ENCODE measurements at regions not wholly inside any gene's neighbourhood (a gene's known extent, or its start where the extent isn't known, plus 50 kb on each side); places are given as distances from the start of the nearest gene placed in this dataset.

- H3K4me1 Mint-ChIP-seq = no peaks in the 10 kb centered on the region
- Histone ChIP-seq H3K36me3 (ENCODE audit: insufficient read depth) (no peaks in the 10 kb centered on the region), H4K20me1 (replicated peaks; ENCODE audit: insufficient read depth) (no peaks in the 10 kb centered on the region), H3K79me2 (replicated peaks; ENCODE audit: insufficient read depth) (no peaks in the 10 kb centered on the region), H3K4me1 (ENCODE audit: insufficient read depth) (no peaks in the 10 kb centered on the region), H3F3A (replicated peaks; ENCODE audit: low read depth) (no peaks in the 10 kb centered on the region), H3K9me2 (ENCODE audit: insufficient read depth) (no peaks in the 10 kb centered on the region), H3K27me3 (ENCODE audit: insufficient read depth) (no peaks in the 10 kb centered on the region), H2AFZ (no peak overlapping the region), H3K4me2 (no peak overlapping the region), H3K4me3 (no peak overlapping the region), H3K27ac (ENCODE audit: low read depth) (no peak overlapping the region)
- peaks cover 22% of the 10 kb centered on the region for H3K9me3 Mint-ChIP-seq
- H3K36me3 Mint-ChIP-seq (ENCODE audit: low read depth) = peaks cover 24% of the 10 kb centered on the region
- peak; percentile 82 for DNase-seq (ENCODE audit: low spot score)
- H3K4me3 Mint-ChIP-seq = no peak overlapping the region
- TF ChIP-seq CTCF (conservative IDR thresholded peaks at IDR 0.05; ENCODE audit: low read depth in 2 of 2) (peak; percentile 83 to 97), JUNB (IDR thresholded peaks at IDR 0.05; ENCODE audit: unreplicated experiment) (no peak)
- no peaks in the 10 kb centered on the region for H3K27me3 Mint-ChIP-seq (ENCODE audit: insufficient read depth, low read depth, poor library complexity)
- ATAC-seq = peak; percentile 88
- peak overlapping the region; percentile 85 for H3K27ac Mint-ChIP-seq
Measured at GRCh38 chr9:73683862-73684591, 532.4 kb downstream of the ANXA1 start.

GRCh38 chr9:73684601-73685000 is 532.9 kb downstream of the ANXA1 start:
- Histone ChIP-seq H2AFZ (no peak overlapping the region), H3K4me1 (ENCODE audit: insufficient read depth) (no peaks in the 10 kb centered on the region), H3F3A (replicated peaks; ENCODE audit: low read depth) (no peaks in the 10 kb centered on the region), H4K20me1 (replicated peaks; ENCODE audit: insufficient read depth) (no peaks in the 10 kb centered on the region), H3K27ac (ENCODE audit: low read depth) (no peak overlapping the region), H3K36me3 (ENCODE audit: insufficient read depth) (no peaks in the 10 kb centered on the region), H3K27me3 (ENCODE audit: insufficient read depth) (no peaks in the 10 kb centered on the region), H3K79me2 (replicated peaks; ENCODE audit: insufficient read depth) (no peaks in the 10 kb centered on the region), H3K4me2 (no peak overlapping the region), H3K4me3 (no peak overlapping the region), H3K9me2 (ENCODE audit: insufficient read depth) (no peaks in the 10 kb centered on the region)
- ATAC-seq (no peak), DNase-seq (ENCODE audit: low spot score) (no peak)
- Mint-ChIP-seq H3K4me3 (no peak overlapping the region), H3K4me1 (no peaks in the 10 kb centered on the region), H3K27me3 (ENCODE audit: insufficient read depth, low read depth, poor library complexity) (no peaks in the 10 kb centered on the region), H3K36me3 (ENCODE audit: low read depth) (peaks cover 24% of the 10 kb centered on the region), H3K9me3 (peaks cover 22% of the 10 kb centered on the region), H3K27ac (no peak overlapping the region)
- TF ChIP-seq STAT1 (IDR thresholded peaks at IDR 0.05; ENCODE audit: unreplicated experiment) (no peak), EZH2 (IDR thresholded peaks at IDR 0.05; ENCODE audit: low read depth, unreplicated experiment) (no peak), CTCF (conservative IDR thresholded peaks at IDR 0.05; ENCODE audit: low read depth in 2 of 2) (no peak), ZNF331 (CRISPR knock-in tag; IDR thresholded peaks at IDR 0.05; ENCODE audit: low read depth) (no peak), ETS1 (IDR thresholded peaks at IDR 0.05) (no peak), ZNF462 (CRISPR knock-in tag; IDR thresholded peaks at IDR 0.05) (no peak), POLR2AphosphoS5 (IDR thresholded peaks at IDR 0.05; ENCODE audit: low read depth) (no peak), NANOG (IDR thresholded peaks at IDR 0.05; ENCODE audit: borderline replicate concordance) (no peak), CREB1 (CRISPR knock-in tag; IDR thresholded peaks at IDR 0.05; ENCODE audit: low read depth) (no peak), JUNB (IDR thresholded peaks at IDR 0.05; ENCODE audit: unreplicated experiment) (no peak)
